Rectal smooth muscle tissue (tissue), 1 donor: ENCODE measurements at regions not wholly inside any gene's neighbourhood (a gene's known extent, or its start where the extent isn't known, plus 50 kb on each side); places are given as distances from the start of the nearest gene placed in this dataset.

ENCODE experiments used
- H3K27ac ChIP-seq: one replicate; pipeline ENCODE4 v1.7.0; 2013; ENCODE audit warnings: low read depth, low read length, inconsistent platforms
- H3K27me3 ChIP-seq: one replicate; pipeline ENCODE4 v1.7.0; 2013; ENCODE audit warnings: low read length; ENCODE audit not compliant: control insufficient read depth, insufficient read depth
- H3K36me3 ChIP-seq: one replicate; pipeline ENCODE4 v1.7.0; 2013; ENCODE audit warnings: low read length; ENCODE audit not compliant: control insufficient read depth, insufficient read depth
- H3K4me1 ChIP-seq: one replicate; pipeline ENCODE4 v1.7.0; 2013; ENCODE audit warnings: low read length; ENCODE audit not compliant: control insufficient read depth, insufficient read depth
- H3K4me3 ChIP-seq: one replicate; pipeline ENCODE4 v1.7.0; 2013; ENCODE audit warnings: low read length
- H3K9ac ChIP-seq: one replicate; pipeline ENCODE4 v1.7.0; 2013; ENCODE audit warnings: low read length

DNA sequence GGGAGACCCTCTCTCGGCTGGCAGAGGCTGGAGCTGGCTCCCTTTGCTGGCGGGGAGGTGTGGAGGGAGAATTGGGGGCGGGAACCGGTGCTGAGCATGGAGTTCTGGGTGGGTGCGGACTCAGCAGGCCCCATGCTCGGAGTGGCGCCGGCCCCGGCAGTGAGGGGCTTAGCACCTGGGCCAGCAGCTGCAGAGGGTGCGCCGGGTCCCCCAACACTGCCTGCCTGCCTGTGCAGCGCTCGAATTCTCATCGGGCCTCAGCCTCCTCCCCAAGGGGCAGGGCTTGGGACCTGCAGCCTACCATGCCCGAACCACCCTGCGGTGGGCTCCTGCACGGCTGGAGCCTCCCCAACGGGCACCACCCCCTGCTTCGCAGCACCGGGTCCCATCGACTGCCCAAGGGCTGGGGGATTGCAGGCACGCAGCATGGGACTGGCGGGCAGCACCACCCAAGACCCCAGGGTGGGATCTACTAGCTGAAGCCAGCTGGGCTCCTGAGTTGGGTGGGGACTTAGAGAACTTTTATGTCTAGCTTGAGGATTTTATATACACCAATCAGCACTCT lies 129.8 kb downstream of the LRRC30 start:
- no peak overlapping the region for H3K27ac ChIP-seq
- no peak overlapping the region for H3K9ac ChIP-seq
- no peaks in the 10 kb centered on the region for H3K36me3 ChIP-seq
- H3K4me3 ChIP-seq: no peak overlapping the region
- H3K27me3 ChIP-seq: no peaks in the 10 kb centered on the region
- H3K4me1 ChIP-seq: no peaks in the 10 kb centered on the region

DNA sequence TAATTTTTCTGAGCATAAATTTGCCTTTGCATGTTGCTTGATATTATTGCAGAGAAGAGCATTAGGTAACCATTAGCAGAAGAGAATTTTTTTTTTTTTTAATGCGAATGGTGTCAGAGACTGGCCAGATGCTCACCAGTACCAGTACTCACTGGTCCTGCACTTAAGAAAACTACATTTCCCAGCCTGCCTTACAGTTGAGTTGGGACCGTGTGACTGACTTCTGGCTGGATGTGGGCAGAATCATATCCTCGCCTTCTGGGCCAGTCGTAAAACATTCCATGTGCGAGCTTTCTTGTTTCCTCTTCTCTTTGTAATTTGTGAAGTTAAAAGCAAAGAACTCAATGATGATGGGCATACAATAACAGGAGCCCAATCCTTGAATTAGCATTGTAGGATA lies 132.4 kb downstream of the LRRC30 start:
- Histone ChIP-seq H3K36me3 (no peaks in the 10 kb centered on the region), H3K27me3 (no peaks in the 10 kb centered on the region), H3K4me3 (no peak overlapping the region), H3K9ac (no peak overlapping the region), H3K4me1 (no peaks in the 10 kb centered on the region), H3K27ac (no peak overlapping the region)

DNA sequence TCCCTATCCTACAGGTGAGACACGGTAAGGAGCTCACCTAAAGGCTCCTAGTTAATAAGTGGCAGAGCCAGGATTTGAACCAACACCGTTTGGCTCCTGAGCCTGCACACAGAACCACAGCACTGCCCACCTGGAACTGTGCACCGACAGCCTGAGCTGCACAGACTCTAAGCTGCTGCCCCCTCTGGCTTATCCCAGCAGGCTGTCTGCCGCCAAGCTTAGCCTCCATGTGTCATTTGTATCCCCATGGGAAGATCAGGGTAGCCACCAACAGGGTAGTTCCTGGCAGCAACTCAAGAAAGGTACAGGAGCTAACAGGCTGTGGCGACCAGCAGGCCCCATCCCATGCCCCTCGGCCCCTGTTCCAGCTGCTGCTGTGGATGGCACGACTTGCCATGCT lies 135.7 kb downstream of the LRRC30 start:
- H3K9ac ChIP-seq: no peak overlapping the region
- peaks cover 13% of the 10 kb centered on the region for H3K4me1 ChIP-seq
- no peaks in the 10 kb centered on the region for H3K27me3 ChIP-seq
- no peak overlapping the region for H3K27ac ChIP-seq
- no peaks in the 10 kb centered on the region for H3K36me3 ChIP-seq
- no peak overlapping the region for H3K4me3 ChIP-seq

DNA sequence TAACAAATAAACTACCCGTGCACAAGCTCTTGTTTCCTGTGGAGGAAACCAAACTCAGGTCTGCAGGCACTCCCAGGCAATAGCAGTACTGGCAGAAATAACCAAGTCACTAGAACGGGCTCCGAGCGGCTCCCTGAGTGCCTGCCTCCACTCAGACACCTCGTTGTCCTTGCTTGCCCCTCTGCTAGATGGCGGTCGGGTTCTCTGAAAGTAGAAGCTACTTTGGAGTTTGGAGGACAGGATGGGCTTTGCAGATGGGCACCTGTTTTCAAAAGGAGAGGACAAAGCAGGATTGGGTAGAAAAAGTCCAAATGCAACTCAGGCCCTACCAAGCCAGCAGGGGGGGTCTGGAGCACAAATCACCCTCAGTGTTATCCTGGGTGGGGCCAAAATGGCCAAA lies 136.4 kb downstream of the LRRC30 start:
- Histone ChIP-seq H3K36me3 (no peaks in the 10 kb centered on the region), H3K4me3 (no peak overlapping the region), H3K9ac (no peak overlapping the region), H3K4me1 (peaks cover 13% of the 10 kb centered on the region), H3K27ac (no peak overlapping the region), H3K27me3 (no peaks in the 10 kb centered on the region)

DNA sequence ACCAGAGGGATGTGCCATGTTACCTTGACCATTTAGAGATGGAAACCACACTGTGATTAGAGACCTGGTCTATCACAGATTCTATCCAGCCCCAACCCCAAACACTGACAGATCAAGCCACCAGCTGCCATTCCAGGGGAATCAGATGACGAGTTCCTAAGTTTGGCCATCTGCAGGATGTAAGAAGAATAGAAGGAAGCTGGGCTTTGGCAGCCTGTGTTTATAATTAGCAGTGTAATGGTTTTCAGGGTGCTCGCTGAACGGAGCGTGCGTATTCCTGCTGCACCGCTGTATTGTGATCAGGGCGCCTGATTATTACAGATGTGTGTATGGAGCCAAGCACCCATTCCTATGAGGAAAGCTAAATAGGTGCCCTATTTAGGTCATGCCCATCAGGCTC lies 138.1 kb downstream of the LRRC30 start:
- Histone ChIP-seq H3K4me1 (peaks cover 13% of the 10 kb centered on the region), H3K4me3 (no peak overlapping the region), H3K27me3 (no peaks in the 10 kb centered on the region), H3K9ac (no peak overlapping the region), H3K36me3 (no peaks in the 10 kb centered on the region), H3K27ac (no peak overlapping the region)

DNA sequence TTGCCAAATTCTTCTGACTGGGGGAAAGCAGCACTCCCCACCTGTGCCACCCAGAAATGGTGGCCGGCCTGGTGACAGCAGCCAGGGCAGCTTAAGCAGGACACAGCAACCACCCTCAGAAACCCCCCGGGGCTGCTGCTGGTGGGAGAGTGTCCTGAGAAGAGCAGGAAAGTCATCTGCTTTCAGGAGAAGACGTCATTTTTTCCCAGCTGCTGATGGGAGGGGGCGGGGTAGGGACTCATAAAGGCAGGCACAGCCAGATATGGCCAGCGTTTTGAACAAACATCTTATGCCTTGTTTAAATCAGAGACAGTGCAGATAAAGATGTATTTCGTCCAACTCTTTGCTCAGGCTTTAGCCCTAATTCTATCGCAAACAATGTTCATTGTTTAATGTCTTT lies 139.5 kb downstream of the LRRC30 start:
- H3K27ac ChIP-seq: peak overlapping the region; percentile 74
- H3K36me3 ChIP-seq: no peaks in the 10 kb centered on the region
- H3K4me3 ChIP-seq: no peak overlapping the region
- no peaks in the 10 kb centered on the region for H3K27me3 ChIP-seq
- H3K9ac ChIP-seq: no peak overlapping the region
- H3K4me1 ChIP-seq: peaks cover 13% of the 10 kb centered on the region

DNA sequence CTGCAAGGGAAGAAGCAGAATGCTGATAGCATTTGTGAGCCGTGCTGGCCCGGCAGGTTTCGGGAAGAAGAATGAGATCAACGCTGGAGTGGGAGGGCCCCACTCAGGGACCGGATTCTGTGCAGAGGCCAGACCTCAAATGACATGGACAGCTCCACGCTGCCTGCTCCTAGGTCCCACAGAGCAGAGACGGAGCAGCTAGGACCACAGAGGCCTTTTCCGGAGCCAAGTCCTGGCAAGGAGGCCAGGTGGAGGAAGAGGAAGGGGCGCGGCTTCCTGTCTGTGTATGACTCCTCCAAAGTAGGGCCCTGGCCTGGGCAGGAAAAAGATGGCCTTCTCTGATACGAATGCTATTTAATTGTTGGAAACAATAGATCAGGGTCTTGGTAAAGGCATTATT lies 139.9 kb downstream of the LRRC30 start:
- no peak overlapping the region for H3K9ac ChIP-seq
- H3K27ac ChIP-seq: peak overlapping the region; percentile 74
- no peak overlapping the region for H3K4me3 ChIP-seq
- peaks cover 13% of the 10 kb centered on the region for H3K4me1 ChIP-seq
- H3K27me3 ChIP-seq: no peaks in the 10 kb centered on the region
- no peaks in the 10 kb centered on the region for H3K36me3 ChIP-seq

DNA sequence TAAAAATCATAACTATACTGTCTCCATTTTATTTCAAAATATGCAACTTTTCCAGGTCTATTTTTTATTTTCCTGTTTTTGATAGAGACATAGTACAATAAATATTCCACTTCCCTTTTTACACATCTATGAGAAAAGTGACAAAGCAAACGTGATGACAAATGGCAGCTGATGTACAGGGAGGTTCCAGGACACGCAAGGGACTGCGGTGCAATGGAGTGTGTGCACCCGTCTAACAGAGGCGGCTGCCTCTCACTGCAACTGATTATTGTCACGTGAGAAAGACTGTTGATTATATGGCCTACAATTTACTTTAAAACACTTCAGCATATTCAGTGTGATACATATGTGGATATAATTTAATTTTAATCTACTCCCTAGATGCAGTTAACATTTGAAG lies 142.6 kb downstream of the LRRC30 start:
- no peak overlapping the region for H3K27ac ChIP-seq
- peaks cover 13% of the 10 kb centered on the region for H3K4me1 ChIP-seq
- no peaks in the 10 kb centered on the region for H3K27me3 ChIP-seq
- H3K4me3 ChIP-seq: no peak overlapping the region
- H3K36me3 ChIP-seq: no peaks in the 10 kb centered on the region
- no peak overlapping the region for H3K9ac ChIP-seq

DNA sequence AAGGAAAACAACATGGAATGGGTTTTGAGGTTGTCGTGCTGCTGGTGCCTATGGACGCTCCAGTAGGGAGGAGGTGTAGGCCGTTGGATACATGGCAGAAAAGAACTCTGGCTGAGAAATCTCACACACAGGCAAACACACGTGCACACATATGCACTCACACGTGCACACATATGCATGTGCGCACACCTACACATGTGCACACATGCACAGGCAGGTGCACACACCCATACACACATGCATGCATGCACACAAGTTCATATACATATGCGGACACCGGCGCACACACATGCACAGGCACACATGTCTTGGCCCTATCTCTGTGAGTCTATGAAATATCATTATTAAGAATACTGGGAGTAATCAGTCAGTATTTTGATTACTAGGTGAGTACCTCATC lies 150.4 kb downstream of the LRRC30 start:
- no peak overlapping the region for H3K9ac ChIP-seq
- no peak overlapping the region for H3K27ac ChIP-seq
- H3K36me3 ChIP-seq: no peaks in the 10 kb centered on the region
- H3K4me3 ChIP-seq: no peak overlapping the region
- no peaks in the 10 kb centered on the region for H3K27me3 ChIP-seq
- H3K4me1 ChIP-seq: no peaks in the 10 kb centered on the region

DNA sequence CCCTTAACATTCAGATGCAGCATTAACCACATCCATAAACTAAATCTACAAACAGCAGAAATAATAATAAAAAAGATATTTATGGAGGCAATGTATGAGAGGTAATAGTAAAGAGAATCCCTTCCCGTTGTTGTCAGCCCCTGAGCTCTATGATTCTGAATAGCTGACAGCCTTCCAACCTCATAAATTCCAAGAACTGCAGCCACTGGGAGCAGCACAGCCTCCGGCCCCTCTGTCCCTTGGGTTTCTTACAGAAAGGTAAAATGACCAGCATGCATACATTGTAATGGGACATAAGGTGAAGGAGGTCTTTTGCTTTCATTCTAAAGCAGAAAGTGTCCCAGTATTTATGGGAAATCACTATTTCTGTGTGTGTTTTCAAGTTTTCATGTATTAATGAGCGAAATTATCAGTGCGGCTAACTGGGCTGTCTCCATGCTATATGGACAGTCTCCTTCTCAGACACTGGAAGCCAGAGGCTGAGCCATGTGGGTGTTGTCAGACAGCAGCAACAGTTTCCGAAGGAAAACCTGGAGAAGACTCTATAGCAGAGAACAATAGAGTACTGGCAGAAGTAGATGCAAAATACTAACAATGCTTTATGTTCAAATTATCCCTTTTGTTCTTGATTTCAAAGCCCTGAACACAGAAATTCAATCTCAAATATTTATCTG lies 151.6 kb downstream of the LRRC30 start:
- no peaks in the 10 kb centered on the region for H3K36me3 ChIP-seq
- no peaks in the 10 kb centered on the region for H3K27me3 ChIP-seq
- H3K27ac ChIP-seq: no peak overlapping the region
- H3K4me3 ChIP-seq: no peak overlapping the region
- H3K4me1 ChIP-seq: no peaks in the 10 kb centered on the region
- no peak overlapping the region for H3K9ac ChIP-seq

DNA sequence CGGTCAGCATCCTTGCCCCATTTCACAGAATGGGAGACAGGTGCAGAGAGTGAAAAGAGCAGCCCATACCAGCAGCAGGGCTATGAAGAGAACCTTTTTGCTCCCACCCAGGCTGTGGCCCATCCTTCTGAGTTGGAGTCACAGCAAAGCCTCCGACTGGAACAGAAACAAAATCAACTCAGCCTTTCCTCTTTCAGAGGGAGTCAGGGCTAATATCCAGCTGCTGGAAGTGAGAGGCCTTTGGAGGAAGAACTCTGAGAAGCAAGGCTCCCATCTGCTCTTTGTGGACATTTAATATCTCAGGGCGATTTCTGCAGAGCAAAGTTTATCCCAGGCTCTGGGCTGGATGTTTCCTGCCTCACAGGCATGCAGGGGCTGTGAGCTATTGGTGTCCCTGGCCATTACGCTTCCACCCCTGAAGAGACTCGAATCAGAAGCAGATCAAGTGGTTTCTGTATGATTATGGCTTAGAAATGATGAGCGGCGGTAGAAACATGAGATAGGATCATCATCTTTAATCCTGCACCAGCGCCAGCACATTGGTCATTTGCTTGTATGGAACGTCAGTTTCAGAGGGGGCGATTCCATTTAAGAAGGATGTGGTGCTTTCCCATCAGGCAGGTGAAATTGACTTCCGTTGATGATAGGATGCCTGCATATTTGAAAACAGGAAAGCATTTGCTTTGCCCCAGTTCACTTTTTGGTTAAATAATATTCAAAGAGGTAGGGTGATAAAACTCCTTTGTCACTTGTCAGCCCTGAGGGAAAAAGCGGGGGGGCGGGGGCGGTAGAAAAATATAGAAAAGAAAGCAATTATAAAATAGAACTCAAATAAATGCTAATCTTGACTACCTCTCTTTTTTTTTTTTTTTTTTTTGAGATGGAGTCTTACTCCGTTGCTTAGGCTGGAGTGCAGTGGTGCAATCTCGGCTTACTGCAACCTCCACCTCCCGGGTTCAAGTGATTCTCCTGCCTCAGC lies 152.4 kb downstream of the LRRC30 start:
- no peaks in the 10 kb centered on the region for H3K4me1 ChIP-seq
- no peak overlapping the region for H3K4me3 ChIP-seq
- H3K27ac ChIP-seq: no peak overlapping the region
- H3K9ac ChIP-seq: no peak overlapping the region
- H3K27me3 ChIP-seq: no peaks in the 10 kb centered on the region
- no peaks in the 10 kb centered on the region for H3K36me3 ChIP-seq

DNA sequence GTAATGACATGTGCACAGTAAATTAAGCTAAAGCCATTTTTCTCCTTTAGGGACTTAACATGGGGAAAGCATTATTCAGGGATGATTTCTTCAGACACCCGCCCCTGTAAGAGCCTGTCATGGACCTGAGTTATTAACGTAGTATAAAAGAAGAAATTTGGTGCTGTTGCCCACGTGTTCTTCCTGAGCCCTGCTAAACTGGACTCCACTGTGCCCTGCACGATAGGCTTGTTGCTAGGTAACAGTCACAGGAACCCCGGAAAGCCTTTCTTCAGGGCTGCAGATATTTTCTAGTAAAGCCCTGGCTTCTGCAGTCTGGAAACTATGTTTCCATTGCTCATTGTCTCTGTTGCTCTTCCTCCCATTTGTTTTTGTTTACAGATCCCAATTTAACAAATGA lies 157.9 kb downstream of the LRRC30 start:
- no peaks in the 10 kb centered on the region for H3K36me3 ChIP-seq
- no peak overlapping the region for H3K27ac ChIP-seq
- no peaks in the 10 kb centered on the region for H3K27me3 ChIP-seq
- no peak overlapping the region for H3K9ac ChIP-seq
- no peaks in the 10 kb centered on the region for H3K4me1 ChIP-seq
- H3K4me3 ChIP-seq: no peak overlapping the region
